ENCODE measurements at regions not wholly inside any gene's neighbourhood (a gene's known extent, or its start where the extent isn't known, plus 50 kb on each side); places are given as distances from the start of the nearest gene placed in this dataset.

DNA sequence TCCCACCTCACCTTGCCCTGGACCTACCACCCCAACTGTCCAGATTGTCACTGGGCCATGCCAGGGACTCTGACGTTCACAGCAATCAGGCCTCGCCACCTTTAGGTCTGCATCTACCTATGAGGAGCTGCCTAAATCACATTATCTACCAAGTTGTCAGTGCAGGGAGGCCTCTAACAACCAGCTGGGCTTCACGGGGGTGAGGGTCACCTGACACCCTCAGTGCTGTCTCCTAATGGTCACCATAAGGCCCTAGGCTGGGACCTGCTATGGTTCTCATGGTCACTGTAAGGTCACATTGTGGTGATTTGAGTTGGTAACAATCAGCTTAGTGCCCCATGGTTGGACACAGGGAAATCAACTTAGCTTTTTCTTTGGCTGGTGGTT lies 119.2 kb upstream of the CXCL14 start:
- TF ChIP-seq, protein P1, sequence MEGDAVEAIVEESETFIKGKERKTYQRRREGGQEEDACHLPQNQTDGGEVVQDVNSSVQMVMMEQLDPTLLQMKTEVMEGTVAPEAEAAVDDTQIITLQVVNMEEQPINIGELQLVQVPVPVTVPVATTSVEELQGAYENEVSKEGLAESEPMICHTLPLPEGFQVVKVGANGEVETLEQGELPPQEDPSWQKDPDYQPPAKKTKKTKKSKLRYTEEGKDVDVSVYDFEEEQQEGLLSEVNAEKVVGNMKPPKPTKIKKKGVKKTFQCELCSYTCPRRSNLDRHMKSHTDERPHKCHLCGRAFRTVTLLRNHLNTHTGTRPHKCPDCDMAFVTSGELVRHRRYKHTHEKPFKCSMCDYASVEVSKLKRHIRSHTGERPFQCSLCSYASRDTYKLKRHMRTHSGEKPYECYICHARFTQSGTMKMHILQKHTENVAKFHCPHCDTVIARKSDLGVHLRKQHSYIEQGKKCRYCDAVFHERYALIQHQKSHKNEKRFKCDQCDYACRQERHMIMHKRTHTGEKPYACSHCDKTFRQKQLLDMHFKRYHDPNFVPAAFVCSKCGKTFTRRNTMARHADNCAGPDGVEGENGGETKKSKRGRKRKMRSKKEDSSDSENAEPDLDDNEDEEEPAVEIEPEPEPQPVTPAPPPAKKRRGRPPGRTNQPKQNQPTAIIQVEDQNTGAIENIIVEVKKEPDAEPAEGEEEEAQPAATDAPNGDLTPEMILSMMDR (conservative IDR thresholded peaks at IDR 0.05), result no peak

DNA sequence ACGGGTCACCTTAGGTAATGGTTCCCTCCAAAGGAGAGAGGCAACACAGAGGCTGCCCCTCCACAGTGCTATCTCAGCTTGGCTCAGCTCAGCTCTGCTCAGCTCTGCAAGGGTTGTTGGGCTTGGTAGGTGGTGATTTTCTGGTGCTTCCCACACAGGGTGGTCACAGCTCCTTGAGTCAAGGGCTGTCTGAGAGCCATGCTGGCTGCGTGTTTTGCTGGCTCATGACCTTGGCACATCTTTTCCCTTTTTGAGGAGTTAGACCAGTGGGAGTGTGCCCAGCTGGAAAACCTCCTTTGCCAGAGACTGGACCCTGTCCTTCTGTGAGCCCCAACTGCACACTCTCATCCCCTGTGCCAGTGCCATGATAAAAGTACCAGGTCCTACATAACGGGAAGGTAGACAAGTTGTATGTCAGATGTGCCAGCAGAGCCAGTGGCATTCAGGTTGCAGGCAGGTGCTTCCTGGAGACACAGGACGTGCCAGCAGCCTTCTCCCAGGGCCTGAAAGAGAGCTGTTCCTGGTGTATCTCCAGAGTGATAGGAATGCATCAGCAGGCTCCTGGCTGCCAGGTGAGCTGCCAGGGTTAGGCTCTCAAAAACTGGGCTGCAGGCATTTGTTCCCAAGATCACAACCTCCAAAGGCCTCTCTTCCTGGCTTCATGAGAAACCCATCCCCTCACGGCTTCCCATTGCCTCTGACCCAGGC lies 118.6 kb upstream of the CXCL14 start:
- TF ChIP-seq, protein P1 (conservative IDR thresholded peaks at IDR 0.05), result no peak
- H3K27ac ChIP-seq, result no peak overlapping the region

More for the DNA sequence above, 119.2 kb upstream of the CXCL14 start:
- no peak overlapping the region for H3K27ac ChIP-seq

DNA sequence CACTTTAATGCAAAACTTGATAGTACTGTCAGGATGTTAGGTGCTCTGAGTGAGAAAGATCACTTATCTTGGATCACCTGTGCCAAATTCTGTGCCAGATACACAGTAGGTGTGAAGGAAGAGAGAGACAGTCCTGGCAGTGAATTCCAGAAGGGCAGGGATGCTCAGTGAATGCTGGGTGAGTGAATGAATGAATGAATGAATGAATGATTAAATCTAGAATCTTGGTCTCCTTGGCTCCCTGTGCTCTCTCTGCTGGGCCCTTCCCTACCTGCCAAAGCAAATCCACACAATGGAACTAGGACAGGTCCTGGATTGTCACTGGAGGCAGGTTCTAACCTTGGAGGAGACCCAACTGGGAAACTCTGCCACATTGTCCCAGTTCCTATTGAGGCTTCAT lies 117.5 kb upstream of the CXCL14 start:
- TF ChIP-seq, protein P1 (conservative IDR thresholded peaks at IDR 0.05), result no peak

DNA sequence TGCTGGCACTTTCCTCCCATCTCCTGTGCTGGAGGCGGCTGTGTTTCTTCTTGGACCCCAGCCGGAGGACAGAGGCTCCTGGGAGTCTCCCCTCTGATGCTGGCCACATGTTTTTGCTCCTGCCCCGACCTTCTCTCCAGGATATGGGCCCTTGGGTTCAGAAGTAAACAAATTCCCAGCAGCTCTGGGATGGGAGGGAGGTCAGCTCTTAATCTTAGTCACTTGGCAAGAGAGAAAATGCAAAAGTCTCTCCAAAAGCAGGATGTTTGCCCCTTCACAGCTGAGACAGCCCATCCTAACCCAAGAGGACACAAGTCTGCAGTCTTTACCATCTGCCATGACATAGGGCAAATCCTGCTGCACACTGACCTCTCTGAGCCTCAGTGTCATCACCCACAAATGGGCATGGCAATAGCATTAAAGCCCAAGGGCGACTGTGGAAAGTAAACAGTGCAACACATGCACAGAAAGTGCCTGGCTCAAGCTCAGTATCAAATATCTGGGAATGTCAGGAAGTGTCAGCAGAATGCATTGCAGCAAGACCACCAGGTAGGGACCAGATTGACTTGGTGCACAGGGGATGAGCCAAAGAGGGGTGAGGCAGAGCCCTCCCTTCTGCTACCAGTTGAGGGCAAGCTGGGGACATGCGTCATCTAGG lies 117.0 kb upstream of the CXCL14 start:
- TF ChIP-seq, protein P1 (conservative IDR thresholded peaks at IDR 0.05), result no peak
- no peak overlapping the region for H3K27ac ChIP-seq

More for the DNA sequence above, 117.5 kb upstream of the CXCL14 start:
- no peak overlapping the region for H3K27ac ChIP-seq

DNA sequence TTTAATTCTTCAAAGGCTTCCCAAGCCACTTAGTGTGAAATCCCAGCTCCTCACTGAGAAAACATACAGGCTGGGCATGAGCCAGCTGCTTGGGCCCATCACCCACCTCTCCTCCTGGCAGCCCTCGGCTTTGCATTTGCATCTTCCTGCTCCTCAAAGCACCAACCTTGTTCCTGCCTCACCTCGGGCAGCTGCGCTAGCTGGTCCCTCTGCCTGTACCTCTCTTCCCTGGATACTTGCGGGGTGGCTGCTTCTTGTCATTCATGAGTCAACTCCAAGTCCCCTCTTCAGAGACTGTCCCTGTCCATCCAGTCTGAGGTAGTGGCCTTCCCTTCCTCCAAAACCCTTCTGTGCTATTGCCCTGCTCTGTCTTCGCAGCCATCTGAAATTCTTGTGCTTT lies 116.1 kb upstream of the CXCL14 start:
- H3K27ac ChIP-seq, result no peak overlapping the region
- TF ChIP-seq, protein P1 (conservative IDR thresholded peaks at IDR 0.05), result no peak

DNA sequence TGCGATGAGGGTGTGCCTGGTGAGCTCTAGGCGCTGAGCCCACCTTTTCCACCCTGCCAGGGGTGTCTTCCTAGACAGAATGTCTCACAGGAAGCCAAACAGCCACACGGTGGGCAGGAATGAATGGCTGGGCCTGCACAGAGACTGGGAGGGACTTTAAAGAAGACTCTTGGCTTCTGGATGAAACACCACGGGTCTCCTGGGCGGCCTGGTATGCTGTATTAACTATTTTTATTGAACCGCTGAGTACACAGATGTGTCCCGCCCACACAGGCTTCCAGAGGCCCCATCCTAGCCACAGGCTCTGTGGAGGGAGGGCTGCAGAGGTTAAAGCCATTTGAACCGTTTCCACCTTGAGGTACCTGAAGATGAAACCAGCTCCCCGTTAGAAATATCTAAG lies 115.2 kb upstream of the CXCL14 start:
- TF ChIP-seq, protein P1 (conservative IDR thresholded peaks at IDR 0.05), result no peak

DNA sequence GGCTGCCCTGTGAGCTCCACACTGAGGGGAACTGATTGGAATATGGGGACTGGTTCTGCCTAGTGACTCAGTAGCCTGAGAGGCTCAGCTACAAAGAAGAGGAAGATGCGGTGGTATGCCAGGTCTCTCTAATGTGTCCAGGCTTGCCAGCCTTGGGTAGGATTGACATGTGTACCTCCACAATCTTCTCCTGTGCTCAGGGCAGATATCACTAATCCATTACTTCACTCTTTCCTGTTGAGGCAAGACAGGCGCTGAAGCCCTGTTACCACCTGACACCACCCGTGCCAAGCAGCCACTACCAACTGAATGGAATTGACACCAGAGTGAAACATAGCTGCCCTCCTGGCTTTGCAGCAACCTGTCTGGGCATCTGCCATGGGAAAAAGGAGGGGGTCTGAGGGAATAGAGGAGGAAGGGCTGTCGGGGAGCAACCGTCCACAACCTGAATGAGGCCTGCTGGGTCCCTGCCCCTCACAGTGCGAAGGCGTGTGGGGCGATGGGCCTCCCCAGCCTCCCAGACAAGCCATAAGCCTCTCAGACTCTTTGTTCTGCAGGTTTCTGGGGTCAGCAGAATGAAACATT lies 114.7 kb upstream of the CXCL14 start:
- TF ChIP-seq, protein P1 (conservative IDR thresholded peaks at IDR 0.05), result no peak
- no peak overlapping the region for H3K27ac ChIP-seq

More for the DNA sequence above, 115.2 kb upstream of the CXCL14 start:
- no peak overlapping the region for H3K27ac ChIP-seq

Measured in VCaP (cell line).